NCI-H2107 treated with DMSO at 0.1 percent for 48 hours (cell line): ENCODE measurements at regions not wholly inside any gene's neighbourhood (a gene's known extent, or its start where the extent isn't known, plus 50 kb on each side); places are given as distances from the start of the nearest gene placed in this dataset.

Experiments
- DNase-seq: peaks from one replicate; lab custom pipeline; 2025; ENCODE audit not compliant: unreplicated experiment; lab: John Stamatoyannopoulos, UW

GRCh38 chr10:131519723-131520605 lies 208.4 kb upstream of the TCERG1L start:
- DNase-seq, result no peak

GRCh38 chr10:131531265-131532190 lies 220.0 kb upstream of the TCERG1L start:
- DNase-seq, result no peak

GRCh38 chr10:131532291-131532690 lies 220.8 kb upstream of the TCERG1L start:
- DNase-seq, result no peak

GRCh38 chr10:131532745-131533341 lies 221.3 kb upstream of the TCERG1L start:
- DNase-seq, result no peak

GRCh38 chr10:131533846-131534526 lies 222.5 kb upstream of the TCERG1L start:
- DNase-seq, result no peak

GRCh38 chr10:131534836-131535235 lies 223.3 kb upstream of the TCERG1L start:
- DNase-seq, result no peak

GRCh38 chr10:131536676-131537075 lies 225.2 kb upstream of the TCERG1L start:
- DNase-seq, result no peak

- no peak for DNase-seq
These were observed 225.8 kb upstream of the TCERG1L start for GRCh38 chr10:131537281-131537680.

GRCh38 chr10:131544495-131544894 lies 233.0 kb upstream of the TCERG1L start:
- DNase-seq, result no peak

- DNase-seq, result no peak
These were observed 234.7 kb upstream of the TCERG1L start for GRCh38 chr10:131546086-131546810.

GRCh38 chr10:131547129-131547799 lies 235.7 kb upstream of the TCERG1L start:
- no peak for DNase-seq

- DNase-seq, result no peak
These were observed 236.7 kb upstream of the TCERG1L start for GRCh38 chr10:131548176-131548575.

- no peak for DNase-seq
These were observed 237.6 kb upstream of the TCERG1L start for GRCh38 chr10:131549116-131549515.

- no peak for DNase-seq
These were observed 241.6 kb upstream of the TCERG1L start for GRCh38 chr10:131553121-131553520.

- DNase-seq, result no peak
These were observed 242.1 kb upstream of the TCERG1L start for GRCh38 chr10:131553581-131553980.

GRCh38 chr10:131554821-131555220 lies 243.3 kb upstream of the TCERG1L start:
- DNase-seq, result no peak

GRCh38 chr10:131555406-131555805 lies 243.9 kb upstream of the TCERG1L start:
- no peak for DNase-seq

- no peak for DNase-seq
These were observed 244.8 kb upstream of the TCERG1L start for GRCh38 chr10:131556061-131556896.
